ENCODE measurements at regions not wholly inside any gene's neighbourhood (a gene's known extent, or its start where the extent isn't known, plus 50 kb on each side); places are given as distances from the start of the nearest gene placed in this dataset.
"Not testable (repeated sequence)": the region's sequence is repeated elsewhere in the genome, so short reads cannot be mapped to it uniquely, and the experiment has no call there.

- DNase-seq, result not testable (repeated sequence)
Measured at GRCh38 chrX:67213686-67214085, 330.1 kb upstream of the AR start.

GRCh38 chrX:67207912-67208311 is 335.9 kb upstream of the AR start:
- no peak for DNase-seq

- DNase-seq, result no peak
Measured at GRCh38 chrX:67159437-67159836, 384.4 kb upstream of the AR start.

GRCh38 chrX:67114635-67115034 is 429.2 kb upstream of the AR start:
- DNase-seq, result no peak

GRCh38 chrX:67105758-67106116 is 438.1 kb upstream of the AR start:
- DNase-seq, result no peak

GRCh38 chrX:67104982-67105757 is 438.7 kb upstream of the AR start:
- no peak for DNase-seq

- no peak for DNase-seq
Measured at GRCh38 chrX:67100031-67100884, 443.6 kb upstream of the AR start.

GRCh38 chrX:67094061-67094460 is 449.8 kb upstream of the AR start:
- no peak for DNase-seq

GRCh38 chrX:67050760-67051159 is 411.9 kb upstream of the EDA2R start:
- no peak for DNase-seq

- no peak for DNase-seq
Measured at GRCh38 chrX:67044866-67045265, 406.0 kb upstream of the EDA2R start.

GRCh38 chrX:67044029-67044653 is 405.3 kb upstream of the EDA2R start:
- no peak for DNase-seq

GRCh38 chrX:67004451-67004850 is 365.6 kb upstream of the EDA2R start:
- DNase-seq, result no peak

GRCh38 chrX:66994729-66995128 is 355.9 kb upstream of the EDA2R start:
- DNase-seq, result no peak

GRCh38 chrX:66992077-66992476 is 353.2 kb upstream of the EDA2R start:
- not testable (repeated sequence) for DNase-seq

- no peak for DNase-seq
Measured at GRCh38 chrX:66988331-66988730, 349.5 kb upstream of the EDA2R start.

- DNase-seq, result no peak
Measured at GRCh38 chrX:66961665-66962064, 322.8 kb upstream of the EDA2R start.

- no peak for DNase-seq
Measured at GRCh38 chrX:66931713-66932112, 292.8 kb upstream of the EDA2R start.

- DNase-seq, result not testable (repeated sequence)
Measured at GRCh38 chrX:66930516-66930915, 291.6 kb upstream of the EDA2R start.

GRCh38 chrX:66920296-66920695 is 281.4 kb upstream of the EDA2R start:
- no peak for DNase-seq

- DNase-seq, result no peak
Measured at GRCh38 chrX:66919280-66919832, 280.5 kb upstream of the EDA2R start.

GRCh38 chrX:66918511-66918910 is 279.6 kb upstream of the EDA2R start:
- DNase-seq, result no peak

- no peak for DNase-seq
Measured at GRCh38 chrX:66915893-66916292, 277.0 kb upstream of the EDA2R start.

GRCh38 chrX:66914080-66914479 is 275.2 kb upstream of the EDA2R start:
- no peak for DNase-seq

GRCh38 chrX:66912417-66912816 is 273.5 kb upstream of the EDA2R start:
- no peak for DNase-seq

Data from DMS 273 treated with DMSO at 0.1 percent for 48 hours (cell line).